ENCODE measurements at regions not wholly inside any gene's neighbourhood (a gene's known extent, or its start where the extent isn't known, plus 50 kb on each side); places are given as distances from the start of the nearest gene placed in this dataset.

DNA sequence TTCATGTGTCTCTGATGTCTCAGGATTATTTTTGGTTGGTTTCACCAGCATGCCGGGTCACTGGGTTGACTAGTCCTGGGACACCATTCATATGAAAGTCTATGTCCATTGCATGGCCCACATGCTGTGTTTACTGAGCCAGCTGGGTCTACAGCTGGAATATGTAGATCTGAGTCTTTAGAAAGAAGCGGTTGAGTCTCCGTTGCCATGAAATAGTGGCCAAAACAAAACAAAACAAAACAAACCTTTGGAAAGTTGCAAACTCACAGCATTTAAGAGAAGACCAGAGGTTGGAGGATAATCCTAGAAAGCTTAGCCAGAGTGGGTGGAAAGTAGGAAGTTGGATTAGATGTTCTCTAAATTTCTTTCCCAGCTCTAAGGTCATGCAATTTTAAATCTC is 191.8 kb upstream of the NTM start:
- TF ChIP-seq, protein P1, sequence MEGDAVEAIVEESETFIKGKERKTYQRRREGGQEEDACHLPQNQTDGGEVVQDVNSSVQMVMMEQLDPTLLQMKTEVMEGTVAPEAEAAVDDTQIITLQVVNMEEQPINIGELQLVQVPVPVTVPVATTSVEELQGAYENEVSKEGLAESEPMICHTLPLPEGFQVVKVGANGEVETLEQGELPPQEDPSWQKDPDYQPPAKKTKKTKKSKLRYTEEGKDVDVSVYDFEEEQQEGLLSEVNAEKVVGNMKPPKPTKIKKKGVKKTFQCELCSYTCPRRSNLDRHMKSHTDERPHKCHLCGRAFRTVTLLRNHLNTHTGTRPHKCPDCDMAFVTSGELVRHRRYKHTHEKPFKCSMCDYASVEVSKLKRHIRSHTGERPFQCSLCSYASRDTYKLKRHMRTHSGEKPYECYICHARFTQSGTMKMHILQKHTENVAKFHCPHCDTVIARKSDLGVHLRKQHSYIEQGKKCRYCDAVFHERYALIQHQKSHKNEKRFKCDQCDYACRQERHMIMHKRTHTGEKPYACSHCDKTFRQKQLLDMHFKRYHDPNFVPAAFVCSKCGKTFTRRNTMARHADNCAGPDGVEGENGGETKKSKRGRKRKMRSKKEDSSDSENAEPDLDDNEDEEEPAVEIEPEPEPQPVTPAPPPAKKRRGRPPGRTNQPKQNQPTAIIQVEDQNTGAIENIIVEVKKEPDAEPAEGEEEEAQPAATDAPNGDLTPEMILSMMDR (IDR thresholded peaks at IDR 0.05) = no peak
- TF ChIP-seq POLR2A (IDR thresholded peaks at IDR 0.05) (no peak), EP300 (IDR thresholded peaks at IDR 0.05) (no peak)
